WTC11 (cell line): ENCODE measurements at regions not wholly inside any gene's neighbourhood (a gene's known extent, or its start where the extent isn't known, plus 50 kb on each side); places are given as distances from the start of the nearest gene placed in this dataset.

Source experiments
- ATAC-seq: fragments of 200-7000 bp; cut with Tn5 transposase; 2 replicates; pipeline ENCODE4 v1.10.0; 2021; ENCODE audit warnings: mild to moderate bottlenecking, moderate library complexity
- CTCF ChIA-PET: fragments of 300-600 bp; sonication (Branson Sonifier 250); formaldehyde crosslinking; loops from one replicate; lab custom pipeline; 2021; ENCODE audit warnings: antibody characterized with exemption; lab: Charles Lee
- POLR2A ChIA-PET: fragments of 350-600 bp; sonication (Branson Sonifier 250); formaldehyde crosslinking; loops from one replicate; lab custom pipeline; 2021; ENCODE audit warnings: antibody characterized with exemption; lab: Charles Lee
- DNase-seq: peaks from one replicate; pipeline ENCODE4 v3.0.0; 2021; ENCODE audit warnings: low spot score
- H3K27ac Mint-ChIP-seq: 2 replicates; pipeline ENCODE4 v1.8.0; 2021; ENCODE audit warnings: mixed read lengths
- H3K27me3 Mint-ChIP-seq: 2 replicates; pipeline ENCODE4 v1.8.0; 2021; ENCODE audit warnings: low read depth, mild to moderate bottlenecking, moderate library complexity, mixed read lengths
- H3K36me3 Mint-ChIP-seq: 2 replicates; pipeline ENCODE4 v1.8.0; 2021; ENCODE audit warnings: mixed read lengths
- H3K4me1 Mint-ChIP-seq: 2 replicates; pipeline ENCODE4 v1.8.0; 2022; ENCODE audit warnings: mixed read lengths
- H3K4me3 Mint-ChIP-seq: 2 replicates; pipeline ENCODE4 v1.8.0; 2021; ENCODE audit warnings: mild to moderate bottlenecking, moderate library complexity, mixed read lengths
- H3K9me3 Mint-ChIP-seq: 2 replicates; pipeline ENCODE4 v1.8.0; 2021; ENCODE audit warnings: mixed read lengths
- FOXJ3 ChIP-seq: sonication (generic); formaldehyde crosslinking; IDR thresholded peaks from 2 replicates; pipeline ENCODE4 v1.9.0; 2021; ENCODE audit warnings: missing genetic modification reagents, mild to moderate bottlenecking, borderline replicate concordance
- GABPB1 ChIP-seq: sonication (generic); formaldehyde crosslinking; IDR thresholded peaks from 2 replicates; pipeline ENCODE4 v1.8.1; 2023; ENCODE audit warnings: mild to moderate bottlenecking, missing genetic modification reagents
- NFATC4 ChIP-seq: fragments of 250-450 bp; sonication (Bioruptor Pico); IDR thresholded peaks from 2 replicates; pipeline ENCODE4 v1.9.0; 2021; ENCODE audit warnings: mild to moderate bottlenecking
- OVOL2 ChIP-seq: fragments of 250-450 bp; sonication (Bioruptor Pico); IDR thresholded peaks from 2 replicates; pipeline ENCODE4 v1.9.0; 2021; ENCODE audit warnings: mild to moderate bottlenecking, borderline replicate concordance
- ZBTB21 ChIP-seq: sonication (generic); formaldehyde crosslinking; IDR thresholded peaks from 2 replicates; pipeline ENCODE4 v1.8.1; 2023; ENCODE audit warnings: mild to moderate bottlenecking, missing genetic modification reagents, borderline replicate concordance
- TF ChIP-seq, protein P1 (sequence below): sonication (generic); formaldehyde crosslinking; IDR thresholded peaks from 2 replicates; pipeline ENCODE4 v1.8.1; 2023; ENCODE audit warnings: mild to moderate bottlenecking, missing genetic modification reagents, moderate library complexity
- TF ChIP-seq, protein P2 (sequence below): sonication (generic); formaldehyde crosslinking; IDR thresholded peaks from 2 replicates; pipeline ENCODE4 v1.8.1; 2022; ENCODE audit warnings: missing genetic modification reagents, borderline replicate concordance
- TF ChIP-seq, protein P3 (sequence below): fragments of 250-450 bp; sonication (Bioruptor Pico); IDR thresholded peaks from 2 replicates; pipeline ENCODE4 v1.8.0; 2021; ENCODE audit warnings: mild to moderate bottlenecking
- TF ChIP-seq, protein P4 (sequence below): sonication (generic); formaldehyde crosslinking; IDR thresholded peaks from 2 replicates; pipeline ENCODE4 v1.8.0; 2022; ENCODE audit warnings: mild to moderate bottlenecking, missing genetic modification reagents
- TF ChIP-seq, protein P5 (sequence below): fragments of 250-450 bp; sonication (Bioruptor Pico); IDR thresholded peaks from 2 replicates; pipeline ENCODE4 v1.9.0; 2021; ENCODE audit warnings: mild to moderate bottlenecking
- TF ChIP-seq, protein P6 (sequence below): sonication (generic); formaldehyde crosslinking; IDR thresholded peaks from 2 replicates; pipeline ENCODE4 v1.8.1; 2023; ENCODE audit warnings: mild to moderate bottlenecking, missing genetic modification reagents, borderline replicate concordance
- TF ChIP-seq, protein P7 (sequence below): sonication (generic); formaldehyde crosslinking; IDR thresholded peaks from 2 replicates; pipeline ENCODE4 v1.8.0; 2022; ENCODE audit warnings: mild to moderate bottlenecking, missing genetic modification reagents
- TF ChIP-seq, protein P8 (sequence below): sonication (generic); formaldehyde crosslinking; IDR thresholded peaks from 2 replicates; pipeline ENCODE4 v1.8.1; 2022; ENCODE audit warnings: low read depth, mild to moderate bottlenecking, moderate library complexity, missing genetic modification reagents, borderline replicate concordance

DNA sequence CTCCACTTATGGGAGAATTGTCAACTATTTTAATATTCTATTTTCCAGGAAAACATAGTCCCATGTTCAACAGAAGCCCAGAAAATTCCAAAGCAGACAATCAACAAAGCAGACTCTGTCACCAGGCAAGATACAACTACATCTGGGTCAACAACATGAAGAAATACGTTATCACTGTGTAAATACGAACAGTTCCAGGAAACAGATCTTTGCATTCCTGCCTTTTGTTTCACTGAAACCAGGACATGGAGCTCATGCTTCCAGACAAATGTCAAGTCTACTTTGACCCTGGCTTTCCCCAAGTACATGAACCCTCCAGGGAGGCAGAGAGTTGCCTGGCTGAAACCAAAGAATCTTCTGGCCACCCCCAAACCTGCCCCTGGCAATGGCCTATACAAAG, 106.7 kb downstream of the SETD4 start:
- POLR2A ChIA-PET = interaction anchor here (1.0 kb wide), 1 partner anchor 9 kb away, joined by 7 read pairs; no protein-coding TSS in a partner anchor
- Mint-ChIP-seq H3K27ac (no peak overlapping the region), H3K4me3 (no peak overlapping the region), H3K4me1 (no peaks in the 10 kb centered on the region), H3K9me3 (peaks cover 6% of the 10 kb centered on the region), H3K27me3 (no peaks in the 10 kb centered on the region; the same call in 1 of the 2 replicates), H3K36me3 (no peaks in the 10 kb centered on the region)
- DNase-seq (no peak), ATAC-seq (no peak)
- CTCF ChIA-PET = no interaction called here
- TF ChIP-seq GABPB1 = peak; percentile 65; the same call in 1 of the 2 replicates
- TF ChIP-seq, protein P1, sequence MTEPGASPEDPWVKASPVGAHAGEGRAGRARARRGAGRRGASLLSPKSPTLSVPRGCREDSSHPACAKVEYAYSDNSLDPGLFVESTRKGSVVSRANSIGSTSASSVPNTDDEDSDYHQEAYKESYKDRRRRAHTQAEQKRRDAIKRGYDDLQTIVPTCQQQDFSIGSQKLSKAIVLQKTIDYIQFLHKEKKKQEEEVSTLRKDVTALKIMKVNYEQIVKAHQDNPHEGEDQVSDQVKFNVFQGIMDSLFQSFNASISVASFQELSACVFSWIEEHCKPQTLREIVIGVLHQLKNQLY = no peak

DNA sequence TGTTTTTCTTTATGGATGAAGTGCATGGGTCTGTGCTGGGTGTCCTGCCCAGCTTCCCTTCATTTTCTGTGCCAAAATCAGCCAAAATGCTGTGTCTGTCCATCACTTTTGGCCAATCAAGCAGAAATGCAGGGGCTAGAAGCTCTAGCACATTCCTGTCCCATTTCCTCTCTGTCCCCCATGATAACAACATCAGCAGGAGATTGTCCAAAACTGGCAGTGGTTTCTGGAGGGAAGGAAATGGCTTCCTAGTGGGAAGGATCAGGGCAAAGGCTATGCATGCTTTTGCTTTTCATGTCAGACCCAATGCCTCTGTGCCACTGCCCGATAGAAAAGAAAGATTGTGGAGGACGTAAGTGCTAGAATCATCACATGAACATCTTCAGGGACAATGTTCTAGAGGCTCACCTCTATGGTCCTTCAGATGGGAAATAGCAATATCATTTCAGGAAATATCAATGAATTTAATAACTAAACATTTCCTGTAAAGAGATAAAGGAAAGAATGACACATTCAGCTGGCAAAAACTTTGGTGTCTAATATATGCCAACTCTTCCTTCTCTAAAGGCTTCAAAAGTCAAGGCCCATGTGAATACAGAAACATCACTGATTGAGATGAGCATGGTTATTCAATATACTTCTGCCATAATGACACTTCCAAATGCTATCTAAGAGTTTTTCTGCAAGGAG, 107.5 kb downstream of the SETD4 start:
- H3K36me3 Mint-ChIP-seq = no peaks in the 10 kb centered on the region
- ATAC-seq = no peak
- TF ChIP-seq ZBTB21 (CRISPR knock-in tag) (no peak), NFATC4 (CRISPR knock-in tag) (no peak), OVOL2 (no peak), FOXJ3 (CRISPR knock-in tag) (no peak)
- TF ChIP-seq, protein P2, sequence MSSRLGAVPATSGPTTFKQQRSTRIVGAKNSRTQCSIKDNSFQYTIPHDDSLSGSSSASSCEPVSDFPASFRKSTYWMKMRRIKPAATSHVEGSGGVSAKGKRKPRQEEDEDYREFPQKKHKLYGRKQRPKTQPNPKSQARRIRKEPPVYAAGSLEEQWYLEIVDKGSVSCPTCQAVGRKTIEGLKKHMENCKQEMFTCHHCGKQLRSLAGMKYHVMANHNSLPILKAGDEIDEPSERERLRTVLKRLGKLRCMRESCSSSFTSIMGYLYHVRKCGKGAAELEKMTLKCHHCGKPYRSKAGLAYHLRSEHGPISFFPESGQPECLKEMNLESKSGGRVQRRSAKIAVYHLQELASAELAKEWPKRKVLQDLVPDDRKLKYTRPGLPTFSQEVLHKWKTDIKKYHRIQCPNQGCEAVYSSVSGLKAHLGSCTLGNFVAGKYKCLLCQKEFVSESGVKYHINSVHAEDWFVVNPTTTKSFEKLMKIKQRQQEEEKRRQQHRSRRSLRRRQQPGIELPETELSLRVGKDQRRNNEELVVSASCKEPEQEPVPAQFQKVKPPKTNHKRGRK (CRISPR knock-in tag) = no peak
- TF ChIP-seq, protein P3, sequence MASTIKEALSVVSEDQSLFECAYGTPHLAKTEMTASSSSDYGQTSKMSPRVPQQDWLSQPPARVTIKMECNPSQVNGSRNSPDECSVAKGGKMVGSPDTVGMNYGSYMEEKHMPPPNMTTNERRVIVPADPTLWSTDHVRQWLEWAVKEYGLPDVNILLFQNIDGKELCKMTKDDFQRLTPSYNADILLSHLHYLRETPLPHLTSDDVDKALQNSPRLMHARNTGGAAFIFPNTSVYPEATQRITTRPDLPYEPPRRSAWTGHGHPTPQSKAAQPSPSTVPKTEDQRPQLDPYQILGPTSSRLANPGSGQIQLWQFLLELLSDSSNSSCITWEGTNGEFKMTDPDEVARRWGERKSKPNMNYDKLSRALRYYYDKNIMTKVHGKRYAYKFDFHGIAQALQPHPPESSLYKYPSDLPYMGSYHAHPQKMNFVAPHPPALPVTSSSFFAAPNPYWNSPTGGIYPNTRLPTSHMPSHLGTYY (CRISPR knock-in tag) = no peak
- TF ChIP-seq, protein P4, sequence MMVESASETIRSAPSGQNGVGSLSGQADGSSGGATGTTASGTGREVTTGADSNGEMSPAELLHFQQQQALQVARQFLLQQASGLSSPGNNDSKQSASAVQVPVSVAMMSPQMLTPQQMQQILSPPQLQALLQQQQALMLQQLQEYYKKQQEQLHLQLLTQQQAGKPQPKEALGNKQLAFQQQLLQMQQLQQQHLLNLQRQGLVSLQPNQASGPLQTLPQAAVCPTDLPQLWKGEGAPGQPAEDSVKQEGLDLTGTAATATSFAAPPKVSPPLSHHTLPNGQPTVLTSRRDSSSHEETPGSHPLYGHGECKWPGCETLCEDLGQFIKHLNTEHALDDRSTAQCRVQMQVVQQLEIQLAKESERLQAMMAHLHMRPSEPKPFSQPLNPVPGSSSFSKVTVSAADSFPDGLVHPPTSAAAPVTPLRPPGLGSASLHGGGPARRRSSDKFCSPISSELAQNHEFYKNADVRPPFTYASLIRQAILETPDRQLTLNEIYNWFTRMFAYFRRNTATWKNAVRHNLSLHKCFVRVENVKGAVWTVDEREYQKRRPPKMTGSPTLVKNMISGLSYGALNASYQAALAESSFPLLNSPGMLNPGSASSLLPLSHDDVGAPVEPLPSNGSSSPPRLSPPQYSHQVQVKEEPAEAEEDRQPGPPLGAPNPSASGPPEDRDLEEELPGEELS = no peak
- TF ChIP-seq, protein P5, sequence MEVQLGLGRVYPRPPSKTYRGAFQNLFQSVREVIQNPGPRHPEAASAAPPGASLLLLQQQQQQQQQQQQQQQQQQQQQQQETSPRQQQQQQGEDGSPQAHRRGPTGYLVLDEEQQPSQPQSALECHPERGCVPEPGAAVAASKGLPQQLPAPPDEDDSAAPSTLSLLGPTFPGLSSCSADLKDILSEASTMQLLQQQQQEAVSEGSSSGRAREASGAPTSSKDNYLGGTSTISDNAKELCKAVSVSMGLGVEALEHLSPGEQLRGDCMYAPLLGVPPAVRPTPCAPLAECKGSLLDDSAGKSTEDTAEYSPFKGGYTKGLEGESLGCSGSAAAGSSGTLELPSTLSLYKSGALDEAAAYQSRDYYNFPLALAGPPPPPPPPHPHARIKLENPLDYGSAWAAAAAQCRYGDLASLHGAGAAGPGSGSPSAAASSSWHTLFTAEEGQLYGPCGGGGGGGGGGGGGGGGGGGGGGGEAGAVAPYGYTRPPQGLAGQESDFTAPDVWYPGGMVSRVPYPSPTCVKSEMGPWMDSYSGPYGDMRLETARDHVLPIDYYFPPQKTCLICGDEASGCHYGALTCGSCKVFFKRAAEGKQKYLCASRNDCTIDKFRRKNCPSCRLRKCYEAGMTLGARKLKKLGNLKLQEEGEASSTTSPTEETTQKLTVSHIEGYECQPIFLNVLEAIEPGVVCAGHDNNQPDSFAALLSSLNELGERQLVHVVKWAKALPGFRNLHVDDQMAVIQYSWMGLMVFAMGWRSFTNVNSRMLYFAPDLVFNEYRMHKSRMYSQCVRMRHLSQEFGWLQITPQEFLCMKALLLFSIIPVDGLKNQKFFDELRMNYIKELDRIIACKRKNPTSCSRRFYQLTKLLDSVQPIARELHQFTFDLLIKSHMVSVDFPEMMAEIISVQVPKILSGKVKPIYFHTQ (CRISPR knock-in tag) = no peak
- TF ChIP-seq, protein P6, sequence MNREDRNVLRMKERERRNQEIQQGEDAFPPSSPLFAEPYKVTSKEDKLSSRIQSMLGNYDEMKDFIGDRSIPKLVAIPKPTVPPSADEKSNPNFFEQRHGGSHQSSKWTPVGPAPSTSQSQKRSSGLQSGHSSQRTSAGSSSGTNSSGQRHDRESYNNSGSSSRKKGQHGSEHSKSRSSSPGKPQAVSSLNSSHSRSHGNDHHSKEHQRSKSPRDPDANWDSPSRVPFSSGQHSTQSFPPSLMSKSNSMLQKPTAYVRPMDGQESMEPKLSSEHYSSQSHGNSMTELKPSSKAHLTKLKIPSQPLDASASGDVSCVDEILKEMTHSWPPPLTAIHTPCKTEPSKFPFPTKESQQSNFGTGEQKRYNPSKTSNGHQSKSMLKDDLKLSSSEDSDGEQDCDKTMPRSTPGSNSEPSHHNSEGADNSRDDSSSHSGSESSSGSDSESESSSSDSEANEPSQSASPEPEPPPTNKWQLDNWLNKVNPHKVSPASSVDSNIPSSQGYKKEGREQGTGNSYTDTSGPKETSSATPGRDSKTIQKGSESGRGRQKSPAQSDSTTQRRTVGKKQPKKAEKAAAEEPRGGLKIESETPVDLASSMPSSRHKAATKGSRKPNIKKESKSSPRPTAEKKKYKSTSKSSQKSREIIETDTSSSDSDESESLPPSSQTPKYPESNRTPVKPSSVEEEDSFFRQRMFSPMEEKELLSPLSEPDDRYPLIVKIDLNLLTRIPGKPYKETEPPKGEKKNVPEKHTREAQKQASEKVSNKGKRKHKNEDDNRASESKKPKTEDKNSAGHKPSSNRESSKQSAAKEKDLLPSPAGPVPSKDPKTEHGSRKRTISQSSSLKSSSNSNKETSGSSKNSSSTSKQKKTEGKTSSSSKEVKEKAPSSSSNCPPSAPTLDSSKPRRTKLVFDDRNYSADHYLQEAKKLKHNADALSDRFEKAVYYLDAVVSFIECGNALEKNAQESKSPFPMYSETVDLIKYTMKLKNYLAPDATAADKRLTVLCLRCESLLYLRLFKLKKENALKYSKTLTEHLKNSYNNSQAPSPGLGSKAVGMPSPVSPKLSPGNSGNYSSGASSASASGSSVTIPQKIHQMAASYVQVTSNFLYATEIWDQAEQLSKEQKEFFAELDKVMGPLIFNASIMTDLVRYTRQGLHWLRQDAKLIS (CRISPR knock-in tag) = no peak
- TF ChIP-seq, protein P7, sequence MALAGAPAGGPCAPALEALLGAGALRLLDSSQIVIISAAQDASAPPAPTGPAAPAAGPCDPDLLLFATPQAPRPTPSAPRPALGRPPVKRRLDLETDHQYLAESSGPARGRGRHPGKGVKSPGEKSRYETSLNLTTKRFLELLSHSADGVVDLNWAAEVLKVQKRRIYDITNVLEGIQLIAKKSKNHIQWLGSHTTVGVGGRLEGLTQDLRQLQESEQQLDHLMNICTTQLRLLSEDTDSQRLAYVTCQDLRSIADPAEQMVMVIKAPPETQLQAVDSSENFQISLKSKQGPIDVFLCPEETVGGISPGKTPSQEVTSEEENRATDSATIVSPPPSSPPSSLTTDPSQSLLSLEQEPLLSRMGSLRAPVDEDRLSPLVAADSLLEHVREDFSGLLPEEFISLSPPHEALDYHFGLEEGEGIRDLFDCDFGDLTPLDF (CRISPR knock-in tag) = no peak
- TF ChIP-seq, protein P8, sequence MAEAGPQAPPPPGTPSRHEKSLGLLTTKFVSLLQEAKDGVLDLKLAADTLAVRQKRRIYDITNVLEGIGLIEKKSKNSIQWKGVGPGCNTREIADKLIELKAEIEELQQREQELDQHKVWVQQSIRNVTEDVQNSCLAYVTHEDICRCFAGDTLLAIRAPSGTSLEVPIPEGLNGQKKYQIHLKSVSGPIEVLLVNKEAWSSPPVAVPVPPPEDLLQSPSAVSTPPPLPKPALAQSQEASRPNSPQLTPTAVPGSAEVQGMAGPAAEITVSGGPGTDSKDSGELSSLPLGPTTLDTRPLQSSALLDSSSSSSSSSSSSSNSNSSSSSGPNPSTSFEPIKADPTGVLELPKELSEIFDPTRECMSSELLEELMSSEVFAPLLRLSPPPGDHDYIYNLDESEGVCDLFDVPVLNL = no peak
- TF ChIP-seq, all 79 proteins: peak for 0
- no peak overlapping the region for H3K4me3 Mint-ChIP-seq
- DNase-seq = no peak
- ChIA-PET CTCF (no interaction called here), POLR2A (no interaction called here)
- H3K9me3 Mint-ChIP-seq = peaks cover 6% of the 10 kb centered on the region
- no peak overlapping the region for H3K27ac Mint-ChIP-seq
- no peaks in the 10 kb centered on the region; the same call in 1 of the 2 replicates for H3K27me3 Mint-ChIP-seq
- H3K4me1 Mint-ChIP-seq = no peaks in the 10 kb centered on the region
